ACC112 (cell line): ENCODE measurements at regions not wholly inside any gene's neighbourhood (a gene's known extent, or its start where the extent isn't known, plus 50 kb on each side); places are given as distances from the start of the nearest gene placed in this dataset.

Experiments
- H2AFZ ChIP-seq: fragments of 200-600 bp; sonication (generic); one replicate; pipeline ENCODE4 v1.6.0; 2017; ENCODE audit warnings: antibody characterized with exemption, low read length; ENCODE audit not compliant: unreplicated experiment
- H3K27ac ChIP-seq: fragments of 200-600 bp; sonication (generic); 2 replicates; pipeline ENCODE4 v1.5.1; 2014; ENCODE audit warnings: low read depth, mild to moderate bottlenecking, antibody characterized with exemption, low read length, moderate library complexity
- H3K27me3 ChIP-seq: fragments of 200-600 bp; sonication (generic); 2 replicates; pipeline ENCODE4 v1.6.1; 2014; ENCODE audit warnings: mild to moderate bottlenecking, antibody characterized with exemption, low read length, moderate library complexity, mixed read lengths; ENCODE audit not compliant: insufficient read depth
- H3K36me3 ChIP-seq: fragments of 200-600 bp; sonication (generic); 2 replicates; pipeline ENCODE4 v1.6.1; 2016; ENCODE audit warnings: mild to moderate bottlenecking, antibody characterized with exemption, low read length, moderate library complexity, mixed read lengths; ENCODE audit not compliant: insufficient read depth
- H3K4me1 ChIP-seq: fragments of 200-600 bp; sonication (generic); one replicate; pipeline ENCODE4 v1.6.1; 2016; ENCODE audit warnings: low read length, mixed read lengths; ENCODE audit not compliant: insufficient read depth, unreplicated experiment, control insufficient read depth
- H3K4me3 ChIP-seq: fragments of 200-600 bp; sonication (generic); 2 replicates; pipeline ENCODE4 v1.5.1; 2014; ENCODE audit warnings: mild to moderate bottlenecking, low read depth, low read length
- H3K79me2 ChIP-seq: fragments of 200-600 bp; sonication (generic); one replicate; pipeline ENCODE4 v1.6.0; 2016; ENCODE audit warnings: low read length; ENCODE audit not compliant: control insufficient read depth, unreplicated experiment, insufficient read depth

GRCh38 chr6:111985202-111985731, 68.6 kb upstream of the CCN6 start:
- H3K27ac ChIP-seq: peak overlapping the region; percentile 92
- no peaks in the 10 kb centered on the region for H3K79me2 ChIP-seq
- no peaks in the 10 kb centered on the region for H3K36me3 ChIP-seq
- no peaks in the 10 kb centered on the region for H3K27me3 ChIP-seq
- no peak overlapping the region for H3K4me3 ChIP-seq
- peak overlapping the region; percentile 51 for H2AFZ ChIP-seq
- H3K4me1 ChIP-seq: peaks cover 12% of the 10 kb centered on the region

GRCh38 chr6:111986651-111987050, 67.3 kb upstream of the CCN6 start:
- Histone ChIP-seq H2AFZ (no peak overlapping the region), H3K27ac (no peak overlapping the region), H3K27me3 (no peaks in the 10 kb centered on the region), H3K4me1 (peaks cover 12% of the 10 kb centered on the region), H3K79me2 (no peaks in the 10 kb centered on the region), H3K4me3 (no peak overlapping the region), H3K36me3 (no peaks in the 10 kb centered on the region)

- Histone ChIP-seq H3K27ac (no peak overlapping the region), H2AFZ (no peak overlapping the region), H3K27me3 (no peaks in the 10 kb centered on the region), H3K4me3 (no peak overlapping the region), H3K79me2 (no peaks in the 10 kb centered on the region), H3K36me3 (no peaks in the 10 kb centered on the region), H3K4me1 (peaks cover 12% of the 10 kb centered on the region)
These were observed 66.6 kb upstream of the CCN6 start for GRCh38 chr6:111987295-111987694.

GRCh38 chr6:111988926-111989325, 65.0 kb upstream of the CCN6 start:
- Histone ChIP-seq H3K79me2 (no peaks in the 10 kb centered on the region), H3K27me3 (no peaks in the 10 kb centered on the region), H3K27ac (no peak overlapping the region), H2AFZ (no peak overlapping the region), H3K4me1 (peaks cover 23% of the 10 kb centered on the region), H3K36me3 (no peaks in the 10 kb centered on the region), H3K4me3 (no peak overlapping the region)

- no peak overlapping the region for H2AFZ ChIP-seq
- no peaks in the 10 kb centered on the region for H3K79me2 ChIP-seq
These were observed 64.2 kb upstream of the CCN6 start for GRCh38 chr6:111989743-111990142.

GRCh38 chr6:111990214-111990613, 63.7 kb upstream of the CCN6 start:
- no peaks in the 10 kb centered on the region for H3K36me3 ChIP-seq

More at GRCh38 chr6:111989743-111990142, 64.2 kb upstream of the CCN6 start:
- no peaks in the 10 kb centered on the region for H3K27me3 ChIP-seq
- H3K36me3 ChIP-seq: no peaks in the 10 kb centered on the region
- H3K4me3 ChIP-seq: no peak overlapping the region
- peaks cover 23% of the 10 kb centered on the region for H3K4me1 ChIP-seq
- no peak overlapping the region for H3K27ac ChIP-seq

GRCh38 chr6:111992851-111993250, 61.1 kb upstream of the CCN6 start:
- H3K4me3 ChIP-seq: no peak overlapping the region
- H3K27ac ChIP-seq: no peak overlapping the region
- no peaks in the 10 kb centered on the region for H3K79me2 ChIP-seq
- no peak overlapping the region for H2AFZ ChIP-seq
- peaks cover 18% of the 10 kb centered on the region for H3K4me1 ChIP-seq
- H3K27me3 ChIP-seq: no peaks in the 10 kb centered on the region
- no peaks in the 10 kb centered on the region for H3K36me3 ChIP-seq

More at GRCh38 chr6:111990214-111990613, 63.7 kb upstream of the CCN6 start:
- no peak overlapping the region for H2AFZ ChIP-seq
- H3K4me3 ChIP-seq: no peak overlapping the region
- peaks cover 19% of the 10 kb centered on the region for H3K4me1 ChIP-seq
- H3K27ac ChIP-seq: no peak overlapping the region
- H3K79me2 ChIP-seq: no peaks in the 10 kb centered on the region
- no peaks in the 10 kb centered on the region for H3K27me3 ChIP-seq

GRCh38 chr6:111993342-111993741, 60.6 kb upstream of the CCN6 start:
- no peak overlapping the region for H3K27ac ChIP-seq
- H3K79me2 ChIP-seq: no peaks in the 10 kb centered on the region
- H3K27me3 ChIP-seq: no peaks in the 10 kb centered on the region
- no peaks in the 10 kb centered on the region for H3K36me3 ChIP-seq
- H2AFZ ChIP-seq: no peak overlapping the region
- no peak overlapping the region for H3K4me3 ChIP-seq
- peaks cover 20% of the 10 kb centered on the region for H3K4me1 ChIP-seq

- Histone ChIP-seq H3K36me3 (no peaks in the 10 kb centered on the region), H3K27me3 (no peaks in the 10 kb centered on the region), H2AFZ (no peak overlapping the region), H3K79me2 (no peaks in the 10 kb centered on the region), H3K27ac (no peak overlapping the region), H3K4me1 (peaks cover 20% of the 10 kb centered on the region), H3K4me3 (no peak overlapping the region)
These were observed 59.1 kb upstream of the CCN6 start for GRCh38 chr6:111994791-111995190.

- Histone ChIP-seq H2AFZ (no peak overlapping the region), H3K4me3 (no peak overlapping the region), H3K79me2 (no peaks in the 10 kb centered on the region), H3K36me3 (no peaks in the 10 kb centered on the region), H3K4me1 (peaks cover 20% of the 10 kb centered on the region), H3K27ac (no peak overlapping the region), H3K27me3 (no peaks in the 10 kb centered on the region)
These were observed 58.5 kb upstream of the CCN6 start for GRCh38 chr6:111995404-111995803.

GRCh38 chr6:111996144-111996865, 57.6 kb upstream of the CCN6 start:
- no peaks in the 10 kb centered on the region for H3K36me3 ChIP-seq
- no peak overlapping the region for H3K27ac ChIP-seq
- no peak overlapping the region for H2AFZ ChIP-seq
- peaks cover 20% of the 10 kb centered on the region for H3K4me1 ChIP-seq
- H3K79me2 ChIP-seq: no peaks in the 10 kb centered on the region
- no peak overlapping the region for H3K4me3 ChIP-seq
- no peaks in the 10 kb centered on the region for H3K27me3 ChIP-seq
